Endothelial cell of umbilical vein (primary cell): ENCODE measurements at regions not wholly inside any gene's neighbourhood (a gene's known extent, or its start where the extent isn't known, plus 50 kb on each side); places are given as distances from the start of the nearest gene placed in this dataset.

Experiments used
- BruUV-seq: library from RNA; stranded (reverse); fragments of 400-500 nt; replicated peaks from 2 replicates; lab custom pipeline; 2021; lab: Mats Ljungman, UMichigan
- CTCF ChIA-PET: fragments of 300-600, 350-600 bp; sonication (Branson Sonifier 250); formaldehyde crosslinking; loops from one replicate; lab custom pipeline; 2021; ENCODE audit warnings: antibody characterized with exemption, inconsistent platforms; lab: Charles Lee
- POLR2A ChIA-PET: fragments of 300-600, 350-600 bp; sonication (Branson Sonifier 250); formaldehyde crosslinking; loops from one replicate; lab custom pipeline; 2021; ENCODE audit warnings: antibody characterized with exemption, inconsistent platforms; lab: Charles Lee
- DNase-seq: peaks from one replicate; pipeline ENCODE4 v3.0.0-alpha.2; 2011; ENCODE audit warnings: low read depth, low spot score
- FAIRE-seq: peaks from 2 replicates; lab custom pipeline; 2011; peaks lifted over from hg19 to GRCh38; lab: Jason Lieb, UNC
- H2AFZ ChIP-seq: 2 replicates; pipeline ENCODE4 v1.6.0; 2012; ENCODE audit warnings: low read depth, low read length, control low read depth, inconsistent platforms
- H3K27ac ChIP-seq: 2 replicates; pipeline ENCODE4 v1.5.1; 2011; ENCODE audit warnings: low read depth, mild to moderate bottlenecking, control low read depth, low read length, moderate library complexity; ENCODE audit not compliant: insufficient read depth
- H3K27me3 ChIP-seq, 2 experiments: 2 replicates each; pipeline versions ENCODE4 v1.6.0 to v1.6.1; 2011; ENCODE audit warnings: low read length in 2 of 2, mixed read lengths in 1 of 2; ENCODE audit not compliant: control insufficient read depth in 2 of 2, insufficient read depth in 2 of 2
- H3K36me3 ChIP-seq, 2 experiments: 2 replicates in 1 of 2; 3 replicates in 1 of 2; pipeline ENCODE4 v1.5.1; 2011; ENCODE audit warnings: low read length in 2 of 2, mild to moderate bottlenecking in 1 of 2, moderate library complexity in 1 of 2; ENCODE audit not compliant: control insufficient read depth in 2 of 2, insufficient read depth in 2 of 2; ENCODE audit errors: extremely low read depth in 1 of 2
- H3K4me1 ChIP-seq: 3 replicates; pipeline ENCODE4 v1.5.1; 2011; ENCODE audit warnings: mild to moderate bottlenecking, low read length; ENCODE audit not compliant: control insufficient read depth, insufficient read depth; ENCODE audit errors: extremely low read depth
- H3K4me2 ChIP-seq: 2 replicates; pipeline ENCODE4 v1.6.1; 2011; ENCODE audit warnings: low read length, control low read depth, mixed read lengths; ENCODE audit not compliant: insufficient read depth
- H3K4me3 ChIP-seq, 3 experiments: fragments of 200-600 bp in 1 of 3; sonication (generic), shearing (Covaris generic) in 1 of 3; replicated peaks in 1 of 3; 2 replicates each; pipeline ENCODE4 v1.5.1; 2011 to 2016; ENCODE audit warnings: control low read depth in 3 of 3, low read length in 3 of 3, mild to moderate bottlenecking in 2 of 3, inconsistent platforms in 1 of 3, low read depth in 1 of 3, moderate library complexity in 1 of 3; ENCODE audit not compliant: insufficient read depth in 1 of 3
- H3K79me2 ChIP-seq: 2 replicates; pipeline ENCODE4 v1.6.0; 2012; ENCODE audit warnings: low read length, inconsistent platforms; ENCODE audit not compliant: control insufficient read depth, insufficient read depth
- H3K9ac ChIP-seq: replicated peaks from 2 replicates; pipeline ENCODE3; 2011; ENCODE audit warnings: low read length, control low read depth; ENCODE audit not compliant: insufficient read depth; ENCODE audit errors: extremely low read depth
- H3K9me1 ChIP-seq: replicated peaks from 3 replicates; pipeline ENCODE4 v1.6.0; 2011; ENCODE audit warnings: mild to moderate bottlenecking, low read length; ENCODE audit not compliant: control insufficient read depth, insufficient read depth; ENCODE audit errors: extremely low read depth
- H3K9me3 ChIP-seq: replicated peaks from 2 replicates; pipeline ENCODE4 v1.5.1; 2012; ENCODE audit warnings: low read length, inconsistent platforms; ENCODE audit not compliant: control insufficient read depth, insufficient read depth
- H4K20me1 ChIP-seq: replicated peaks from 2 replicates; pipeline ENCODE3; 2011; ENCODE audit warnings: mild to moderate bottlenecking, low read length; ENCODE audit not compliant: control insufficient read depth, insufficient read depth; ENCODE audit errors: extremely low read depth
- CTCF ChIP-seq, 2 donors: IDR thresholded peaks; 1 replicate in 1 of 2; 2 replicates in 1 of 2; pipeline ENCODE4 v1.5.1; 2011; ENCODE audit warnings: low read length in 2 of 2, mild to moderate bottlenecking in 2 of 2, moderate library complexity in 2 of 2, control low read depth in 1 of 2, inconsistent platforms in 1 of 2, low read depth in 1 of 2; ENCODE audit not compliant: insufficient read depth in 1 of 2; ENCODE audit errors: extremely low read depth in 1 of 2
- GATA2 ChIP-seq: IDR thresholded peaks from 2 replicates; pipeline ENCODE4 v1.7.0; 2011; ENCODE audit warnings: low read depth, mild to moderate bottlenecking, moderate library complexity, mixed read lengths, low read length; ENCODE audit not compliant: insufficient read length, insufficient read depth
- JUN ChIP-seq: IDR thresholded peaks from 2 replicates; pipeline ENCODE4 v1.6.1; 2011; ENCODE audit warnings: borderline replicate concordance, low read depth; ENCODE audit not compliant: insufficient read length, insufficient read depth
- MYC ChIP-seq: IDR thresholded peaks from one replicate; pipeline ENCODE4 v1.6.1; 2011; ENCODE audit warnings: mild to moderate bottlenecking, low read depth, low read length
- POLR2A ChIP-seq: IDR thresholded peaks from 2 replicates; pipeline ENCODE4 v1.6.1; 2012; ENCODE audit warnings: low read depth, mild to moderate bottlenecking, control low read depth, low read length
- POLR2AphosphoS5 ChIP-seq: IDR thresholded peaks from 2 replicates; pipeline ENCODE4 v1.6.1; 2012; ENCODE audit warnings: low read depth, mild to moderate bottlenecking, control low read depth, low read length, moderate library complexity; ENCODE audit not compliant: insufficient read depth
- dilution Hi-C: fragments of 300-500 bp; cut with MboI; formaldehyde crosslinking; loops from one replicate; pipeline ENCODE4 v1.15.0; 2019; ENCODE audit warnings: low sequenced_read_pairs; ENCODE audit not compliant: extremely low pct_ligation_motif_present
- intact Hi-C: fragments of 100-400 bp; cut with micrococcal nuclease; formaldehyde crosslinking; loops from one replicate; pipeline ENCODE4 v1.10.0; 2022

GRCh38 chr15:69742361-69742760 is 289.7 kb downstream of the RPLP1 start:
- dilution Hi-C loops (no loop called here), intact Hi-C loops (no loop called here)
- BruUV-seq = no TSS peak
- Histone ChIP-seq H3K79me2 (no peaks in the 10 kb centered on the region), H2AFZ (no peak overlapping the region), H3K27me3 (peaks cover 2 to 3% of the 10 kb centered on the region in 2 experiments), H4K20me1 (no peaks in the 10 kb centered on the region), H3K9ac (no peak overlapping the region), H3K9me3 (no peaks in the 10 kb centered on the region), H3K4me2 (no peak overlapping the region), H3K4me1 (no peaks in the 10 kb centered on the region), H3K4me3 (no peak overlapping the region), H3K27ac (no peak overlapping the region), H3K9me1 (no peaks in the 10 kb centered on the region), H3K36me3 (no peaks in the 10 kb centered on the region)
- POLR2A ChIA-PET = no interaction called here
- FAIRE-seq (no peak), DNase-seq (no peak)
- TF ChIP-seq GATA2 (no peak), CTCF (IDR thresholded peaks at IDR 0.05; ENCODE audit: extremely low read depth in 1 of 2, insufficient read depth in 1 of 2, low read depth in 1 of 2, low read length in 2 of 2) (no peak), JUN (no peak), POLR2AphosphoS5 (no peak), MYC (no peak)
- CTCF ChIA-PET = interaction anchor here (1.2 kb wide), 1 partner anchor 18 kb away, joined by 3 read pairs; no protein-coding TSS in a partner anchor

- Histone ChIP-seq H3K4me2 (no peak overlapping the region), H3K27ac (no peak overlapping the region), H3K9me3 (no peaks in the 10 kb centered on the region), H3K27me3 (peaks cover 0 to 3% of the 10 kb centered on the region in 2 experiments), H4K20me1 (no peaks in the 10 kb centered on the region), H3K79me2 (no peaks in the 10 kb centered on the region), H3K4me3 (no peak overlapping the region), H2AFZ (no peak overlapping the region), H3K36me3 (no peaks in the 10 kb centered on the region), H3K9ac (no peak overlapping the region), H3K4me1 (no peaks in the 10 kb centered on the region), H3K9me1 (no peaks in the 10 kb centered on the region)
- dilution Hi-C loops = no loop called here
- TF ChIP-seq POLR2AphosphoS5 (no peak), POLR2A (no peak)
- ChIA-PET POLR2A (no interaction called here), CTCF (interaction anchor here (1.0 kb wide), 1 partner anchor 39 kb away, joined by 3 read pairs; no protein-coding TSS in a partner anchor)
- FAIRE-seq (no peak), DNase-seq (no peak)
- intact Hi-C loops = no loop called here
- no TSS peak for BruUV-seq
Measured at GRCh38 chr15:69743091-69743490, 290.5 kb downstream of the RPLP1 start.
